HG03565 (cell line): ENCODE measurements at regions not wholly inside any gene's neighbourhood (a gene's known extent, or its start where the extent isn't known, plus 50 kb on each side); places are given as distances from the start of the nearest gene placed in this dataset.

ENCODE experiments used
- ATAC-seq: cut with Tn5 transposase; IDR thresholded peaks from one replicate; pipeline ENCODE4 v1.9.1; 2021; ENCODE audit warnings: mild to moderate bottlenecking, moderate library complexity; ENCODE audit not compliant: unreplicated experiment

DNA sequence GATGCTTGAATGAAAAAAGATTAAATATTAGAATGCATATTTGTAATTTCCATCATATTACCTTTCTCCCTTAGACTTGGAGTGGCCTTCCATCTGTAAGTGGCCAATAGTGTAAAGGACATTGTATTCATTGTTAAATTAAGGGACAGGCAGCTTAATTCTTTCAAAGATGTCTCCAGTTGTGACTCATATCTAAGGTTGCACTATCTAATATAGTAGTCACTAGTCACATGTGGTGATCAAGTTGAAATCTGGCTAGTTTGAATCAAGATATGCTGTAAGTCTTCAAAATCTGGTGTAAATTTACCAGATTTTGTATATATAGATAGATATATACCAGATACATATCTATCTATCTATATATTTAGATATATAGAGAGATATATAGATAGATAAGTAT lies 52.4 kb upstream of the AGPS start:
- no peak for ATAC-seq

DNA sequence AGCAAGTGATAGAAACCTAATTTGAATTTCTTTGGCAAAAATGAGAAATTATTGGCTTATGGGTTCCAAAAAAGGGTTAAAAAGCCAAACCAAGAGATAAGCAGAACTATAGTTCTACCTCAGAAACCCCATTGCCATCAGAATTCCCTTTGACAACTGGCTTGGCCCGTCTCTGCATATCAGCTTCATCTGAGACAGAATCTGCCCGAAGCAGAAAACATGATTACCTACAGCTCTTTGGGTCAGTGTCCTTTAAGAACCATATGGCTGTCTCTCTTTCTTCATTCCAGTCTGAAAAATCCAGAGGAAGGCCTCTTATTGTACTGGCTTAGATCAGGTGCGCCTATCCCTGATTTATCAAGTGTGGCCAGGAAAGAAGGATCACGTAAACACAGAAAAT lies 49.8 kb upstream of the AGPS start:
- no peak for ATAC-seq
